GM19438 (cell line): ENCODE measurements at regions not wholly inside any gene's neighbourhood (a gene's known extent, or its start where the extent isn't known, plus 50 kb on each side); places are given as distances from the start of the nearest gene placed in this dataset.
"Not testable (repeated sequence)": the region's sequence is repeated elsewhere in the genome, so short reads cannot be mapped to it uniquely, and the experiment has no call there.

Experiments
- ATAC-seq: cut with Tn5 transposase; IDR thresholded peaks from one replicate; pipeline ENCODE4 v1.9.1; 2021; ENCODE audit warnings: low read depth; ENCODE audit not compliant: unreplicated experiment

GRCh38 chr2:125185691-125186270 lies 1160.7 kb downstream of the CNTNAP5 start:
- ATAC-seq, result no peak

GRCh38 chr2:125207431-125207830 lies 1182.3 kb downstream of the CNTNAP5 start:
- no peak for ATAC-seq

- no peak for ATAC-seq
Measured at GRCh38 chr2:125216321-125216720, 1191.2 kb downstream of the CNTNAP5 start.

GRCh38 chr2:125224188-125224587 lies 1199.1 kb downstream of the CNTNAP5 start:
- ATAC-seq, result no peak

- ATAC-seq, result no peak
Measured at GRCh38 chr2:125224830-125225229, 1199.7 kb downstream of the CNTNAP5 start.

GRCh38 chr2:125227843-125228392 lies 1202.8 kb downstream of the CNTNAP5 start:
- ATAC-seq, result no peak

GRCh38 chr2:125240870-125241269 lies 1215.8 kb downstream of the CNTNAP5 start:
- no peak for ATAC-seq

- no peak for ATAC-seq
Measured at GRCh38 chr2:125243074-125243473, 1218.0 kb downstream of the CNTNAP5 start.

GRCh38 chr2:125254010-125254409 lies 1228.9 kb downstream of the CNTNAP5 start:
- no peak for ATAC-seq

- no peak for ATAC-seq
Measured at GRCh38 chr2:125259451-125259850, 1234.4 kb downstream of the CNTNAP5 start.

GRCh38 chr2:125260366-125260930 lies 1235.4 kb downstream of the CNTNAP5 start:
- ATAC-seq, result not testable (repeated sequence)

GRCh38 chr2:125264453-125264852 lies 1239.4 kb downstream of the CNTNAP5 start:
- ATAC-seq, result no peak

- ATAC-seq, result no peak
Measured at GRCh38 chr2:125267683-125268082, 1242.6 kb downstream of the CNTNAP5 start.

- ATAC-seq, result no peak
Measured at GRCh38 chr2:125272651-125273050, 1247.6 kb downstream of the CNTNAP5 start.

GRCh38 chr2:125274718-125275117 lies 1249.6 kb downstream of the CNTNAP5 start:
- ATAC-seq, result no peak

GRCh38 chr2:125280265-125280664 lies 1255.2 kb downstream of the CNTNAP5 start:
- ATAC-seq, result no peak

- ATAC-seq, result no peak
Measured at GRCh38 chr2:125281242-125281641, 1256.2 kb downstream of the CNTNAP5 start.

- no peak for ATAC-seq
Measured at GRCh38 chr2:125296742-125297141, 1271.7 kb downstream of the CNTNAP5 start.

GRCh38 chr2:125310657-125311364 lies 1285.7 kb downstream of the CNTNAP5 start:
- no peak for ATAC-seq

GRCh38 chr2:125312342-125312741 lies 1287.3 kb downstream of the CNTNAP5 start:
- no peak for ATAC-seq

- no peak for ATAC-seq
Measured at GRCh38 chr2:125313806-125314205, 1288.7 kb downstream of the CNTNAP5 start.

GRCh38 chr2:125318740-125319139 lies 1293.7 kb downstream of the CNTNAP5 start:
- ATAC-seq, result no peak
